GM12878 (cell line): ENCODE measurements at regions not wholly inside any gene's neighbourhood (a gene's known extent, or its start where the extent isn't known, plus 50 kb on each side); places are given as distances from the start of the nearest gene placed in this dataset.

Experiments used
- ATAC-seq: fragments of 200-7000 bp; cut with Tn5 transposase; 3 replicates; pipeline ENCODE4 v1.9.1; 2020; ENCODE audit warnings: mild to moderate bottlenecking, moderate library complexity
- BruUV-seq: library from RNA; stranded (reverse); fragments of 400-500 nt; replicated peaks from 2 replicates; lab custom pipeline; 2021; lab: Mats Ljungman, UMichigan
- CTCF ChIA-PET: fragments of 300-600 bp; sonication (Branson Sonifier 250); formaldehyde crosslinking; extraction: SDS; loops from one replicate; lab custom pipeline; 2021; ENCODE audit warnings: inconsistent platforms; lab: Yijun Ruan, JAX
- POLR2A ChIA-PET: fragments of 350-600 bp; formaldehyde crosslinking; extraction: SDS; loops from one replicate; lab custom pipeline; 2021; ENCODE audit warnings: inconsistent platforms; lab: Charles Lee
- RAD21 ChIA-PET: fragments of 300-600 bp; sonication (Branson Sonifier 250); formaldehyde crosslinking; loops from one replicate; lab custom pipeline; 2023; ENCODE audit warnings: antibody characterized with exemption; ENCODE audit not compliant: unreplicated experiment; lab: Charles Lee
- SMC1A ChIA-PET: fragments of 300-600 bp; sonication (Branson Sonifier 250); formaldehyde crosslinking; loops from one replicate; lab custom pipeline; 2023; ENCODE audit not compliant: unreplicated experiment, uncharacterized antibody; lab: Charles Lee
- DNase-seq: peaks from one replicate; pipeline ENCODE4 v3.0.0-alpha.2; 2011; ENCODE audit warnings: low read depth, low spot score
- FAIRE-seq: peaks from 3 replicates; lab custom pipeline; 2011; peaks lifted over from hg19 to GRCh38; lab: Jason Lieb, UNC
- H2AFZ ChIP-seq: 2 replicates; pipeline ENCODE4 v1.6.0; 2011; ENCODE audit warnings: low read depth, low read length, control low read depth; ENCODE audit not compliant: control insufficient read depth
- H3K27ac ChIP-seq: 2 replicates; pipeline ENCODE4 v1.5.1; 2011; ENCODE audit warnings: control low read depth; ENCODE audit not compliant: control insufficient read depth, insufficient read depth
- H3K27me3 ChIP-seq, 2 experiments: replicated peaks in 1 of 2; 2 replicates each; pipeline versions ENCODE4 v1.6.0 to v1.6.1; 2011; ENCODE audit warnings: low read length in 1 of 2; ENCODE audit not compliant: control insufficient read depth in 2 of 2, insufficient read depth in 2 of 2
- H3K36me3 ChIP-seq, 2 experiments: 2 replicates each; pipeline ENCODE4 v1.5.1; 2011; ENCODE audit warnings: low read length in 1 of 2; ENCODE audit not compliant: control insufficient read depth in 2 of 2, insufficient read depth in 2 of 2
- H3K4me1 ChIP-seq: 2 replicates; pipeline ENCODE4 v1.6.1; 2011; ENCODE audit warnings: mild to moderate bottlenecking, low read length, moderate library complexity, mixed read lengths; ENCODE audit not compliant: control insufficient read depth, insufficient read depth
- H3K4me2 ChIP-seq: 2 replicates; pipeline ENCODE4 v1.6.0; 2011; ENCODE audit warnings: control low read depth; ENCODE audit not compliant: control insufficient read depth, insufficient read depth
- H3K4me3 ChIP-seq: fragments of 200-600 bp; sonication (generic); 2 replicates; pipeline ENCODE4 v1.5.1; 2016
- H3K79me2 ChIP-seq: 2 replicates; pipeline ENCODE4 v1.6.0; 2011; ENCODE audit warnings: low read length; ENCODE audit not compliant: control insufficient read depth, insufficient read depth
- H3K9ac ChIP-seq: 2 replicates; pipeline ENCODE4 v1.8.0; 2011; ENCODE audit warnings: low read length, control low read depth, mixed read lengths; ENCODE audit not compliant: control insufficient read depth, insufficient read depth
- H3K9me3 ChIP-seq: replicated peaks from 3 replicates; pipeline ENCODE4 v1.5.1; 2011; ENCODE audit warnings: mild to moderate bottlenecking, low read length; ENCODE audit not compliant: control insufficient read depth, insufficient read depth
- H4K20me1 ChIP-seq: 2 replicates; pipeline ENCODE4 v1.6.0; 2011; ENCODE audit not compliant: control insufficient read depth, insufficient read depth
- EED ChIP-seq: sonication (generic); IDR thresholded peaks from 2 replicates; pipeline ENCODE4 v1.6.1; 2016; ENCODE audit warnings: antibody characterized with exemption, low read depth
- GATAD2B ChIP-seq: fragments of 450-650 bp; conservative IDR thresholded peaks from 2 replicates; pipeline ENCODE4 v1.6.1; 2017; ENCODE audit warnings: low read depth, mild to moderate bottlenecking, moderate library complexity
- HDAC6 ChIP-seq: fragments of 200-600 bp; sonication (generic); IDR thresholded peaks from one replicate; pipeline ENCODE4 v1.8.0; 2017; ENCODE audit warnings: antibody characterized with exemption; ENCODE audit not compliant: unreplicated experiment
- KDM1A ChIP-seq: fragments of 200-600 bp; sonication (generic); IDR thresholded peaks from 2 replicates; pipeline ENCODE4 v1.6.1; 2016; ENCODE audit warnings: borderline replicate concordance
- KLF5 ChIP-seq: fragments of 450-650 bp; IDR thresholded peaks from 2 replicates; pipeline ENCODE4 v1.6.1; 2014; ENCODE audit warnings: mild to moderate bottlenecking; ENCODE audit not compliant: partially characterized antibody
- LARP7 ChIP-seq: fragments of 450-650 bp; IDR thresholded peaks from 2 replicates; pipeline ENCODE4 v1.6.1; 2017; ENCODE audit warnings: mild to moderate bottlenecking
- MEF2B ChIP-seq: fragments of 450-650 bp; IDR thresholded peaks from 2 replicates; pipeline ENCODE4 v1.6.1; 2018; ENCODE audit warnings: mild to moderate bottlenecking, moderate library complexity; ENCODE audit not compliant: partially characterized antibody, poor library complexity, severe bottlenecking
- MYC ChIP-seq: IDR thresholded peaks from 2 replicates; pipeline ENCODE4 v1.6.1; 2011; ENCODE audit warnings: mild to moderate bottlenecking, low read length, moderate library complexity, inconsistent platforms; ENCODE audit not compliant: insufficient read depth, insufficient replicate concordance, insufficient read length, severe bottlenecking
- PAX5 ChIP-seq: IDR thresholded peaks from 2 replicates; pipeline ENCODE4 v1.6.1; 2011; ENCODE audit warnings: low read depth, low read length, borderline replicate concordance
- RAD51 ChIP-seq: fragments of 450-650 bp; IDR thresholded peaks from 2 replicates; pipeline ENCODE4 v1.6.1; 2016; ENCODE audit warnings: moderate library complexity, mild to moderate bottlenecking, inconsistent platforms
- ZNF217 ChIP-seq: fragments of 450-650 bp; IDR thresholded peaks from 2 replicates; pipeline ENCODE4 v1.6.1; 2017; ENCODE audit warnings: antibody characterized with exemption, mild to moderate bottlenecking
- WGBS: methylation state at CpG from one replicate; pipeline ENCODE4 v1.1.6; 2016; ENCODE audit warnings: low lambda C conversion rate; ENCODE audit not compliant: insufficient replicate concordance, insufficient coverage; ENCODE audit errors: missing lambda C conversion rate; 5-methylcytosine and 5-hydroxymethylcytosine counted together
- in situ Hi-C: fragments of 300-500 bp; cut with MboI; formaldehyde crosslinking; loops from 9 replicates; pipeline ENCODE4 v1.14.3; 2018; ENCODE audit warnings: mixed read lengths
- intact Hi-C: fragments of 100-400 bp; cut with micrococcal nuclease; formaldehyde crosslinking; loops from one replicate; pipeline ENCODE4 v1.14.2; 2022; ENCODE audit not compliant: unreplicated experiment
- TF ChIP-seq, protein P1 (sequence below): fragments of 450-650 bp; IDR thresholded peaks from 2 replicates; pipeline ENCODE4 v1.6.1; 2017; ENCODE audit warnings: low read depth, mild to moderate bottlenecking, moderate library complexity
- TF ChIP-seq, protein P2 (sequence below): fragments of 150-350 bp; IDR thresholded peaks from 2 replicates; pipeline ENCODE4 v1.6.1; 2014; ENCODE audit warnings: mild to moderate bottlenecking, low read depth, low read length

DNA sequence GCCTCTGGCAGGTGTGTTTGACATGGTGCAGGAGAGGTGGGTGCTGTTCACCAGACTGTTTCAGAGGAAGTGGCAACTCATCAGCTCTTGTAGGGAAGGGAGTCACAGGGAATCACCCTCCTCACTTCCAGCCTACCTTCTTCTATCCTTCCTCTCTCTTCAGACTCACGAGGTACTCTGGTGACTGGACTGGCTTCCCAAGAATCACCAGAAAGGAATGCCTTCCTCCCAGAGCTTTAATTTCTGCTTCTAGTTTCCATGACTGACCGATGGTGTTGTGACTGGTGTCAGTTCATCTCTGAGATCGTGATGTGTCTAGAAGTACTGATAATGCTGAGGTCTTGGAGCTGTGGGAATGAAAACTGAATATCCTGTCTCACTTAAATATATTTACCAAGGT lies 247.3 kb downstream of the KCTD12 start:
- no peaks in the 10 kb centered on the region for H3K27me3 ChIP-seq
- POLR2A ChIA-PET = interaction anchor here (0.5 kb wide), 1 partner anchor 373 kb away, joined by 6 read pairs; no protein-coding TSS in a partner anchor
- no peak for ATAC-seq
- no peak overlapping the region for H3K9ac ChIP-seq
- no peak for TF ChIP-seq EED
- TF ChIP-seq, protein P1, sequence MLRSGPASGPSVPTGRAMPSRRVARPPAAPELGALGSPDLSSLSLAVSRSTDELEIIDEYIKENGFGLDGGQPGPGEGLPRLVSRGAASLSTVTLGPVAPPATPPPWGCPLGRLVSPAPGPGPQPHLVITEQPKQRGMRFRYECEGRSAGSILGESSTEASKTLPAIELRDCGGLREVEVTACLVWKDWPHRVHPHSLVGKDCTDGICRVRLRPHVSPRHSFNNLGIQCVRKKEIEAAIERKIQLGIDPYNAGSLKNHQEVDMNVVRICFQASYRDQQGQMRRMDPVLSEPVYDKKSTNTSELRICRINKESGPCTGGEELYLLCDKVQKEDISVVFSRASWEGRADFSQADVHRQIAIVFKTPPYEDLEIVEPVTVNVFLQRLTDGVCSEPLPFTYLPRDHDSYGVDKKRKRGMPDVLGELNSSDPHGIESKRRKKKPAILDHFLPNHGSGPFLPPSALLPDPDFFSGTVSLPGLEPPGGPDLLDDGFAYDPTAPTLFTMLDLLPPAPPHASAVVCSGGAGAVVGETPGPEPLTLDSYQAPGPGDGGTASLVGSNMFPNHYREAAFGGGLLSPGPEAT = no peak
- TF ChIP-seq KLF5 = no peak
- TF ChIP-seq PAX5 = no peak
- TF ChIP-seq MEF2B = no peak
- no peak for TF ChIP-seq HDAC6
- TF ChIP-seq RAD51 = no peak
- TF ChIP-seq GATAD2B = no peak
- TF ChIP-seq KDM1A = no peak
- no peak for TF ChIP-seq LARP7
- no peak for TF ChIP-seq ZNF217
- TF ChIP-seq MYC = no peak
- TF ChIP-seq, protein P2, sequence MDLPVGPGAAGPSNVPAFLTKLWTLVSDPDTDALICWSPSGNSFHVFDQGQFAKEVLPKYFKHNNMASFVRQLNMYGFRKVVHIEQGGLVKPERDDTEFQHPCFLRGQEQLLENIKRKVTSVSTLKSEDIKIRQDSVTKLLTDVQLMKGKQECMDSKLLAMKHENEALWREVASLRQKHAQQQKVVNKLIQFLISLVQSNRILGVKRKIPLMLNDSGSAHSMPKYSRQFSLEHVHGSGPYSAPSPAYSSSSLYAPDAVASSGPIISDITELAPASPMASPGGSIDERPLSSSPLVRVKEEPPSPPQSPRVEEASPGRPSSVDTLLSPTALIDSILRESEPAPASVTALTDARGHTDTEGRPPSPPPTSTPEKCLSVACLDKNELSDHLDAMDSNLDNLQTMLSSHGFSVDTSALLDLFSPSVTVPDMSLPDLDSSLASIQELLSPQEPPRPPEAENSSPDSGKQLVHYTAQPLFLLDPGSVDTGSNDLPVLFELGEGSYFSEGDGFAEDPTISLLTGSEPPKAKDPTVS = no peak
- in situ Hi-C loops (no loop called here), intact Hi-C loops (no loop called here)
- RAD21 ChIA-PET = no interaction called here
- no peak overlapping the region for H3K4me3 ChIP-seq
- no peak overlapping the region for H3K27ac ChIP-seq
- no peaks in the 10 kb centered on the region for H3K79me2 ChIP-seq
- no peak overlapping the region for H2AFZ ChIP-seq
- H3K4me2 ChIP-seq = no peak overlapping the region
- H3K36me3 ChIP-seq = no peaks in the 10 kb centered on the region
- SMC1A ChIA-PET = no interaction called here
- CTCF ChIA-PET = no interaction called here
- no peak for DNase-seq
- no peak for FAIRE-seq
- H3K9me3 ChIP-seq = no peaks in the 10 kb centered on the region
- WGBS = 35% methylated on average over 3 of the region's 3 CpGs
- H3K4me1 ChIP-seq = peaks cover 8% of the 10 kb centered on the region
- no peaks in the 10 kb centered on the region for H4K20me1 ChIP-seq
- no TSS peak for BruUV-seq
